ENCODE measurements at regions not wholly inside any gene's neighbourhood (a gene's known extent, or its start where the extent isn't known, plus 50 kb on each side); places are given as distances from the start of the nearest gene placed in this dataset.

DNA sequence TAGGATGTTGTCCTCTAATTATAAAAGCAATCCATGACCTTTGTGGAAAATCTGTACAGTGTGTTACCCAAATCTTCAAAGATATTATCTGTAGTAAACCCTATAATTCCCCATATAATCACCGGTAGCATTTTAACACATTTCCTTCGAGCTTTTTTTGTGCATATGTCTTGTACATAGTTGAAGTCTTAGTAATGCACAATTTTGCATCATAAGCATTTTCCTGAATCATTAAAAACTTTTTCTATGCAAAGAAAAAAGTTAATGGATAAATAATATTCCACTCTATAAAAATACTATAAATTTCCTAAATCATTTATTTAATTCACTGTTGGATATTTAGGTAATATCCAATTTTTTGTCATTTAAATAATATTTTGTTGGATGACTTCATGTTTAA is 201.7 kb downstream of the RRAGC start:
- Mint-ChIP-seq H3K4me1 (ENCODE audit: unreplicated experiment) (no peaks in the 10 kb centered on the region), H3K27ac (ENCODE audit: unreplicated experiment) (no peak overlapping the region), H3K4me3 (ENCODE audit: unreplicated experiment) (no peak overlapping the region), H3K27me3 (ENCODE audit: unreplicated experiment) (peaks cover 11% of the 10 kb centered on the region), H3K9me3 (ENCODE audit: unreplicated experiment) (no peaks in the 10 kb centered on the region), H3K36me3 (ENCODE audit: unreplicated experiment) (no peaks in the 10 kb centered on the region)
- no peak for DNase-seq (ENCODE audit: extremely low spot score, unreplicated experiment)
- TF ChIP-seq CTCF (IDR thresholded peaks at IDR 0.05): no peak

DNA sequence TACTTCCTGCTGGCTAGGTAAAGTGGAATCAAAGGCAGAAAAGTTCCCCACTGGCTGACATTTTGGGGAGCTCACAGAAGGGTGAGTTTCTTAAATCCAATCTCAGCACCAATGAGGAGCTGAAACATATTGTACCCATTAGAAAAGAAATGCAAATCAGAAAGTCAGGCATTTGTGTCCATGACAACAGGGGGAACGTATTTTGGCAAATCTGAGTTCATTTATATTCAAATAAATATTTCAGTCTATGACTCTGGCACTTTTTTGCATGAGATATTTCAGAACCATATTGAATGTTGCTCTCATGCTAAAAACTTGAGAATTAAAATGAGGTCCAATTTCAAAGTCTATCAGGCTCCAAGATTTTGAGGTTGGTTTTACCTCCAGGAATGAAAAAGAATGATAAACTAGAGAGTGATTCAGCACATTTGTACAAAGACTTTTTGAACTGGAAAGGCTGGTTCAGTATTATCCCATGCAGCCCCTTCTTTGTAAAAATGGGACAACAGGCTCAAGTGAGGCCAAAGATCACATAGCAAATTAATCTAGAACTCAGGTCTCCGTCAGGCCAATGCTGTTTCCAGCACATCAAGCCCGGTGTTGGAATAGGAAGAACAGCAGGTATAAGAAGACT is 202.2 kb downstream of the RRAGC start:
- Mint-ChIP-seq H3K36me3 (ENCODE audit: unreplicated experiment) (no peaks in the 10 kb centered on the region), H3K27ac (ENCODE audit: unreplicated experiment) (no peak overlapping the region), H3K9me3 (ENCODE audit: unreplicated experiment) (no peaks in the 10 kb centered on the region), H3K27me3 (ENCODE audit: unreplicated experiment) (peaks cover 11% of the 10 kb centered on the region), H3K4me3 (ENCODE audit: unreplicated experiment) (no peak overlapping the region), H3K4me1 (ENCODE audit: unreplicated experiment) (no peaks in the 10 kb centered on the region)
- no peak for DNase-seq (ENCODE audit: extremely low spot score, unreplicated experiment)
- TF ChIP-seq CTCF (IDR thresholded peaks at IDR 0.05): no peak

- no peak for DNase-seq (ENCODE audit: extremely low spot score, unreplicated experiment)
- Mint-ChIP-seq H3K4me3 (ENCODE audit: unreplicated experiment) (no peak overlapping the region), H3K36me3 (ENCODE audit: unreplicated experiment) (no peaks in the 10 kb centered on the region), H3K27ac (ENCODE audit: unreplicated experiment) (no peak overlapping the region), H3K9me3 (ENCODE audit: unreplicated experiment) (no peaks in the 10 kb centered on the region), H3K27me3 (ENCODE audit: unreplicated experiment) (peaks cover 13% of the 10 kb centered on the region), H3K4me1 (ENCODE audit: unreplicated experiment) (no peaks in the 10 kb centered on the region)
- no peak for TF ChIP-seq CTCF (IDR thresholded peaks at IDR 0.05)
Measured at GRCh38 chr1:38656726-38657125, 202.8 kb downstream of the RRAGC start.

GRCh38 chr1:38652217-38652616 is 207.4 kb downstream of the RRAGC start:
- H3K4me3 Mint-ChIP-seq (ENCODE audit: unreplicated experiment): no peak overlapping the region
- no peak for DNase-seq (ENCODE audit: extremely low spot score, unreplicated experiment)
- TF ChIP-seq CTCF (IDR thresholded peaks at IDR 0.05): no peak
- peaks cover 14% of the 10 kb centered on the region for H3K27me3 Mint-ChIP-seq (ENCODE audit: unreplicated experiment)
- H3K36me3 Mint-ChIP-seq (ENCODE audit: unreplicated experiment): no peaks in the 10 kb centered on the region
- no peak overlapping the region for H3K27ac Mint-ChIP-seq (ENCODE audit: unreplicated experiment)
- no peaks in the 10 kb centered on the region for H3K4me1 Mint-ChIP-seq (ENCODE audit: unreplicated experiment)
- H3K9me3 Mint-ChIP-seq (ENCODE audit: unreplicated experiment): no peaks in the 10 kb centered on the region

GRCh38 chr1:38651669-38652068 is 207.9 kb downstream of the RRAGC start:
- Mint-ChIP-seq H3K4me1 (ENCODE audit: unreplicated experiment) (no peaks in the 10 kb centered on the region), H3K36me3 (ENCODE audit: unreplicated experiment) (no peaks in the 10 kb centered on the region), H3K9me3 (ENCODE audit: unreplicated experiment) (no peaks in the 10 kb centered on the region), H3K27me3 (ENCODE audit: unreplicated experiment) (peaks cover 12% of the 10 kb centered on the region), H3K4me3 (ENCODE audit: unreplicated experiment) (no peak overlapping the region), H3K27ac (ENCODE audit: unreplicated experiment) (no peak overlapping the region)
- no peak for TF ChIP-seq CTCF (IDR thresholded peaks at IDR 0.05)
- DNase-seq (ENCODE audit: extremely low spot score, unreplicated experiment): no peak

Measured in osteocyte (in vitro differentiated cells).